Fibroblast of gingiva (primary cell): ENCODE measurements at regions not wholly inside any gene's neighbourhood (a gene's known extent, or its start where the extent isn't known, plus 50 kb on each side); places are given as distances from the start of the nearest gene placed in this dataset.
"Not testable (repeated sequence)": the region's sequence is repeated elsewhere in the genome, so short reads cannot be mapped to it uniquely, and the experiment has no call there.

Experiments used
- DNase-seq: peaks from one replicate; pipeline ENCODE4 v3.0.0-alpha.2; 2011; ENCODE audit warnings: low read depth

DNA sequence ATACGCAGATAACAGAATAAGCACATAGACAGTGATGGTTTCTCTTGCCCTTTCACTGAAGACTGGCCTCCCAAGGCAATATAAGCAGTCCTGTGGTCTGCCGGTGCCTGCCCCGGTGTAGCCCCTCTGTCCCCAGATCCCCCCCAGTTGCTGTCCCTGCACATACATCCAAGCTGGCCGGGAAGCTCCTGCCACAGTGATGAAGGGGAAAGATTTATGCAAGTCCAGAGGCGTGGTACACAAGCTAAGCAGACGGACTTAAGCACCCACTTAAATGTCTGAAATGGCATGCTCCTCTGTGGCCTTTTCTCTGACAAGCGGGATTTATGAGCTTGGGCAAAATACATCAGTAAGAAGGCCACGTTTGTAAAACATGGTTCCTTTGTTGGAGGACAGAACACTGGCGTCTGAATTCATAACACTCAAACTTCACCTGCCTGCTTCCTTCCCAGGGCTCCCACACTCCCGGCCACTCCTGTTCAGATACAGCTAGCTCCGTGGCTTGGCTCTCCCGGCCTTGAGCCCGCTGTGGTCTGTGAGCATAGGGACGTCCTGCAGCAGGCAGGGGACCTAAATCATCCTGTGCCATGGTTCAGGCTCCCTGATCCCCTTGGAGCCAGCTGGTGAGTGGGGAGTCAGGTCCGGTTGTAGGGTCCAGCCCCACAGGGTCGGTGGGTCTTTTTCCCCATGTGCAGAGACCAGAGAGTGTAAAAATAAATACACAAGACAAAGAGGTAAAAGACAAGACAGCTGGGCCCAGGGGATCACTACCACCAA lies 61.7 kb upstream of the PPP2R2D start:
- DNase-seq = no peak

GRCh38 chr10:131839880-131840787 lies 60.7 kb upstream of the PPP2R2D start:
- DNase-seq = not testable (repeated sequence)

DNA sequence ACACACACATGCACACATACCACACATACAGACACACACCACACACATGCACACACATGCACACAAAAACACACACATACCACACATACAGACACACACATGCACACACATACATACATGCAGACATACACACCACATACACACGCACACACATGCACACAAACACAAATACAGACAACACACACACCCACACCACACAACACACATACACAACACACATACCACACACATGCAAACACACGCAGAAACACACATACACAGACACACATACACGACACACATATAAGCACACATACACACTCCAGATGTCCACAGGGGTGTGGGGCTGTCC lies 60.1 kb upstream of the PPP2R2D start:
- no peak for DNase-seq

DNA sequence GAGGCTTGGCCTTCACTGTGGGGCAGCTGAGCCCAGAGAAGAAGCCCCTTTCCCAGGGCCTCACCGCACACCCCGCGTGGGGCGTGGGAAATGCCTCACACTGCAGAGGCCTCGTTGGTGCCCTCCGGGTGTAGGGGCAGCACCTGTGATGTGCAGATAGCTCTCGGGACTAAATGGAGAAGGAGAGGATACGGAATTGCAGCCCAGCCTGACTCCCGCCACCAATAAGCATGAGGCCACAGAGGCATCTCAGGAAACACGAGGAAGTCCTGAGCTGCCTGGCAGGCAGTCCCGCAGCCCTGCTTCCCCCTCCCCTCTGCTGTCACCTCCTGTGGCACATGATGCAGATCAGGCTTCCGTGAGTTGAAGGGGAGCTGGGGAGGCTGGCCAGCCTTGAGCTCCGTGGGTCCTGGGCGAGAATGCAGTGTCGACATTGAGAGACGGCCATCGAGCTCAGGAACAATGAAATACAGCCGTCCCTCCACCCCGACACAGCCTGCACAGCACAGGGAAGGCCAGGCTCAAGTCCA lies 59.6 kb upstream of the PPP2R2D start:
- DNase-seq = no peak

DNA sequence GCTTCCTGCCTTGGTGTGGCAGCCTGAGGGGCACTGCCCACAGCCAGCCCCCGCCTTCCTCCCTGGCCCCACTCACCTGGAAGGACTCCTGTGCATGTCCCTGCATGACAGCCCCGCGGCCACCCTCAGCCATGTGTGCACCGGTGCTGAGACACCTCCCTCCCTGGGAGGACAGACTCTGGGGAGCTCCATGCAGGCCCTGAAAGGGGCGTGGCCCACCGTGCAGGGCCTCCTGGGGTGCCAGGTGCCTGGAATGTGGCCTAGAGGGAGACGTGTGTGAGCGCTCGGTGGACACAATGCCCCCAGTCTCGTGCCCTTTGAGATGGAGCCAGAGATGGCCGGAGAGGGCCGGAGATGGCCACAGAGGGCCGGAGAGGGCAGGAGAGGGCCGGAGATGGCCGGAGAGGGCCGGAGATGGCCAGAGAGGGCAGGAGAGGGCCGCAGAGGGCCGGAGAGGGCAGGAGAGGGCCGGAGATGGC lies 59.1 kb upstream of the PPP2R2D start:
- no peak for DNase-seq

- no peak for DNase-seq
These were observed 58.3 kb upstream of the PPP2R2D start for GRCh38 chr10:131842351-131843088.

GRCh38 chr10:131843089-131843595 lies 57.7 kb upstream of the PPP2R2D start:
- DNase-seq = no peak

DNA sequence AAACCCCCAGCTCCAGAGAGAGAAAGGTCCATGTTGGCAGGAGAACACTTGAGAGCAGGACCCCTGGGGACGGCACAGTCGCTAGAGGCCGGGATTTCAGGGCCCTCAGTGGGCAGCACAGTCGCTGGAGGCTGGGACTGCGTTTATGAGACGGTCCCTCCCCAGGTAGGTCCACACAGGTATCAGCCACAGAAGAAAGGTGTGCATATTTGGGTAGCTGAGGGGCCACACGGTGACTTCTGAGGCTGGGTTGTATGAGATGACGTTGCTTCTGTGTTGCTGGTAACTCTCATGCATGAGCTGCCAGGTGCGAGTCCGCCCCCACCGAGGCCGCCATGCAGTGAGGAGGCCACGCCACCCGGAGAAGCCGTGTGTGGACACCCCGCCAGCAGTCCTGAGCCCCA lies 56.9 kb upstream of the PPP2R2D start:
- DNase-seq = no peak

GRCh38 chr10:131844529-131845084 lies 56.2 kb upstream of the PPP2R2D start:
- DNase-seq = no peak

DNA sequence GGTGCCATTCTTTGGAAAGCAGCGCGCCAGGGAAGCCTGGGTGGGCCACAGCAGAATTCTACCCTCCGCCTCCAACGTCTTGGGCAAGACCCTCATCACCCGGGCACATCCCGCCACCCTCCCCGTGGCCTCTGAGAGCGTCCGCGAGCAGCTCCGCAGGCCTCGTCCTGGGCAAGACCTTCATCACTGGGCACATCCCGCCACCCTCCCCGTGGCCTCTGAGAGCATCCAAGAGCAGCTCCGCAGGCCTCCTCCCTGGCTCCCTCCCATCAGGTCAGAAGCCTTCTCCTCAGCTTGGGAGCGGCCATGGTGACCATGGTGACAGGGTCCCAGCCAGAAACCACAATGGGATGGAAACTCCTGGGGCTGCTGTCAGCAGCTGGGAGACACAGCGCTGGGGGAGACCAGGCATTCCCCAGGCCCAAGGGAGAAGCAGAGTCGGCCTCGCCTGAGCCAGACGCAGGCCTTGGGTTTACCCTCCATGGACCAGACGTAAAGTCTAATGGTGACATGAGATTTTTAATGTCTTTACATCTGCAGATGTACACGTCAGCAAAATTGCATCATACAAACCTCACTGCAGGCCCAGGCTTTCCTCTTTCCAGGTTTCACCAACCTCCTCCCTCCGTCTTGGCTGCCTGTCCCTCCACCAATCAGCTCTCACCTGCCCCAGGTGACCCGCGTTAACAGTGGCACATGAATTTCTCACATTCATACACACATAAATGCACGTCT lies 55.1 kb upstream of the PPP2R2D start:
- no peak for DNase-seq

- no peak for DNase-seq
These were observed 54.3 kb upstream of the PPP2R2D start for GRCh38 chr10:131846240-131847101.

DNA sequence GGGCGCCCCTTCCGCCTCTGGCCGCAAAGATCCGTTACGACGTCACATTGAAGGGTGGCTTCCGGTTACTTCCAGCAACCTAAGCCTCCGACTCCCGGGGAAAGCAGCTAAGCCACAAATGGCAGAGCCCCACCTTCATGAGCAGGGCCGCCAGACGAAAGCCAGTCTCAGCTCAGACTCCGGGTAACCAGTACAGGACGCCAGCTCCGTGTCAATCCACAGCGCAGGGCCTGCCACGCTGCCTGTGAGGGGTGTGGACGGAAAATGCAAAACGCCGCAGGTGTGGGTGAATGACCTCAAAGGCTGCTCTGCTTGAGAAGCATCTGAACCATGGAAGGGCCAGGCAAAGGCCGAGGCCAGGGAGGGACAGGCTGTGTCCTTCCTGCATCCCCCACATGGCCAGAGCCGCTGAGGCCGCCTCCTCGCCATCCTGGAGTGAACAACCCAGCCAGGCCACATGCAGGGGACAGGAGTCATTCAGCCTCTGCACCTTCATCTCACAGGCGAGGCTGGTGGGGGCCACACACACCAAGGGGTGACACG lies 53.5 kb upstream of the PPP2R2D start:
- DNase-seq = no peak

- DNase-seq = no peak
These were observed 52.5 kb upstream of the PPP2R2D start for GRCh38 chr10:131848296-131848695.

DNA sequence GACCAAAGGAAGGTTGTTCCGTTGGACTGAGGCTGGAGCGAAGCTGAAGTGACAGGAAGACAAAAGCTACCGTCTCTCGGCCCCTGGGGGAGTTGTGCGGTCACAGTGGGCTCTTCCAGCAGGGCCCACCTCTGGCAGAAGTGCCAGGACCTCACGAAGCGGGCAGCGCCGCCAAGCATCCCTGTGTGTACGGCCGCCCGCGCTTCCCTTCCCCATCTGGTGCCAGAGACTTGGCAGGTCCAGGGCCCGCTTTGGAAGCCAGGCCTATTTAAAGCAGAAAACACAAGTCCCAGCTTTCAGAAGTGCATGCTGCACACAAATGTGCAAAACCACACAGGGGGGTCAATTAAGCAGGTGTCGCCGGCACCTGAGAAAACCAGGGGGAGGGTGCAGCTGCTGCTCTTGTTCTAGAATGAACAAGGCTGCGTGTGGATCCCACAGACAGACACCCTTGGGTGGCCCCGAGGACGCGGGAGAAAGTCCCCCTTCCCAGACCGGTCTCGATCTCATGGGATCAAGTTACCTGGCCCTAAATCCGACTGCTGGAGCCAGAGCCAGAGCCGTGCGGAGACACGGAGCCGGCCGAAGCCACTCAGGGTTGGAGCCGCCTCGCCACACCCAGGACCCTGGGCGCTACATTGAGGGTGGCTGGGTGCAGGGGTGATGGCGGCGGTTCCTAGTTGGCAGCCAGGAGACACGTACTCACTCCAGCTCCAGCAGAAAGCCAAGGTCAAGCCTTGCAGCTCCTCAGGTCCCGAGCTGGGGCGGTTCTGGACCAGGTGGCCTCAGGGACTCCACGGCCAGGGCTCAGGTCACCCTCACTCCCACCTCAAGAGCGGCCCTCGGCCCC lies 51.8 kb upstream of the PPP2R2D start:
- no peak for DNase-seq

DNA sequence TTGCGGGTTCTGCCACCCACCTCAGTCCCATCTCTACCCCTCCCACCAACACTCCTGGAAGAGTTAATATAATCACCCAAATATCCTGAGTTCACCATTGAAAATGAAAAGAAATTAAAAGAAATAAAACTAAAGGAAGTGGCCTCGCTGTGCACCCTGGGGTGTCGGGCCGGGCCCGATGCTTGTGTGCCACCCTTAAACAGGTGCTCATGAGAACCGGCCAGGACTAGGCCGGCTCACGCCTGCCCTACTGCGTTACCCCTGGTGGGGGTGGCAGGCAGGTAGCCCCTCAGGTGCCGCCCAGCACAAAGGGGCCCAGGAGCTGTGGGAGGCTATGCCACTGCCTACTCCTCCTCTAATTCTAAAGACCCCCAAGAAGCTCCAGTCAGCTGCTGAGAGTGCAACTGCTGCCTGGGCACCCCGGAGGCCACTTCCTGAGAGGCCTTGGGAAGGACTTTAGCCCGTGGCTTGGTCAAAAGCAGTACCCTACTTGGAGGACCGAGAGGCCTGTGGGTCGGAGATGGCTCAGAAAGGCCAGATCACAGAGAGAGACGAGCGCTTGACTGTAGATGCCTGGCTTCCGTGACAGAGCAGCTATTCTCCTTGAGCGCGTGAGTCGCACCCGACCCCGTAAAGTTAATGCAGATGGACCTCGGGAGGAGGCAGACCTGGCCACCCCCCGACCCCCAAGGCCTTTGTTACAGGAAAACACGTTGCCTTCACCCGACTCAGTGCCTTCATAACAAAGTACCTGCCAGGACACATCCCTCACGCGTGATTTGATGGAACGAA lies 51.0 kb upstream of the PPP2R2D start:
- DNase-seq = no peak

DNA sequence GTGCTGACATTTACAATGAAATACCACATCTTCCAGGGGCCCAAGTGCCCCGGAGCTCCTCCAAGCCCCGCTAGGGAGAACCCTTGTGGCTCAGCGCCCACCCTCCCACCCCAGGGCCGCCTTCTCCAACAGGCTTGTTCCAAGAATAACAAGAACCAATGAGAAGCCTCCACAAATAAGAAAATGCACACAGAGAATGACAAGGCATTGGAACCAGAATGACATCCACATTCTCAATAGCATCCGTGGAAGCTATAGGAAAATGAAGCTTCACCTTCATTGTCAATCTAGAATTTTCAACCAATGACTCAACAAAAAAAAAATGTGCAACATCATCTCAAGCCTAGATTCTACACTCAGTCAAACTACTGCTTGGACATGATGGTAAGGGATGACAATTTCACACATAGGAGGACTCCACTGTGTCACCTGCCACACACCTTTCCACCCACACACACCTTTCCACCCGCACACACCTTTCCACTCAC lies 50.4 kb upstream of the PPP2R2D start:
- no peak for DNase-seq
